Pancreas (tissue), 10 donors: ENCODE measurements at regions not wholly inside any gene's neighbourhood (a gene's known extent, or its start where the extent isn't known, plus 50 kb on each side); places are given as distances from the start of the nearest gene placed in this dataset.

Experiments used
- ATAC-seq, 4 donors: fragments of 200-7000 bp; cut with Tn5 transposase; one replicate each; pipeline versions ENCODE4 v1.8.0 to v1.9.1; 2020; ENCODE audit warnings: mild to moderate bottlenecking in 4 of 4, moderate library complexity in 4 of 4
- DNase-seq, 6 donors: peaks; one replicate each; pipeline ENCODE4 v3.0.0-alpha.2; 2020
- FAIRE-seq: peaks from 2 replicates; lab custom pipeline; 2012; peaks lifted over from hg19 to GRCh38; lab: Jason Lieb, UNC
- H3K27ac ChIP-seq, 4 donors: fragments of 200-600 bp; sonication (generic); 1 replicate in 3 of 4; 2 replicates in 1 of 4; pipeline versions ENCODE4 v1.5.0 to v1.8.0; 2020
- H3K27me3 ChIP-seq, 4 donors: fragments of 200-600 bp; one replicate each; pipeline ENCODE4 v1.8.0; 2021
- H3K36me3 ChIP-seq, 3 donors: fragments of 200-600 bp; sonication (generic) in 1 of 3; one replicate each; pipeline versions ENCODE4 v1.5.0 to v1.8.0; 2020 to 2021
- H3K4me1 ChIP-seq, 3 donors: fragments of 200-600 bp; one replicate each; pipeline ENCODE4 v1.8.0; 2021
- H3K4me3 ChIP-seq, 4 donors: fragments of 200-600 bp; sonication (generic) in 2 of 4; one replicate each; pipeline versions ENCODE4 v1.5.0 to v1.8.0; 2020 to 2021
- H3K9me3 ChIP-seq, 4 donors: fragments of 200-600 bp; one replicate each; pipeline ENCODE4 v1.8.0; 2021
- CTCF ChIP-seq, 4 donors: fragments of 200-600 bp; sonication (generic) in 3 of 4; IDR thresholded peaks; one replicate each; pipeline versions ENCODE4 v1.5.0 to v1.8.0; 2021; ENCODE audit warnings: antibody characterized with exemption in 4 of 4
- WGBS, 2 donors: extraction: QIAGEN DNeasy Blood & Tissue Kit; methylation state at CpG; one replicate each; pipeline ENCODE4 v1.1.7; 2013; 5-methylcytosine and 5-hydroxymethylcytosine counted together
- intact Hi-C, 3 donors: fragments of 100-400 bp; cut with DNase I; formaldehyde crosslinking; loops; one replicate each; pipeline versions ENCODE4 v1.11.1 to v1.14.2; 2022
- donor health status: healthy with polysubstance abuse.
- donor health status: DM: no; HTN: no; CAD: no; lungs with moderate emphysema.
- donor health status: DM: no; HTN: no; CAD: no.
- donor health status: control.
- donor health status: control.
- donor health status: Bipolar disorder and iron deficiency.
- donor health status: DM: yes; HTN: yes; CAD: no.
- donor health status: DM: no; HTN: no; CAD: no.
- donor health status: DM: no; HTN: no; CAD: no.
- donor health status: DM: yes; HTN: yes; CAD: no.

- WGBS, 2 donors: 78 to 91% methylated on average over 3 of the region's 3 CpGs
- FAIRE-seq (no peak), DNase-seq (no peak), ATAC-seq (no peak)
- H3K36me3 ChIP-seq: no peaks in the 10 kb centered on the region
- no peaks in the 10 kb centered on the region for H3K4me1 ChIP-seq
- no peak overlapping the region for H3K4me3 ChIP-seq
- no peak overlapping the region for H3K27ac ChIP-seq
- no peaks in the 10 kb centered on the region for H3K27me3 ChIP-seq
- intact Hi-C loops: no loop called here
- no peaks in the 10 kb centered on the region for H3K9me3 ChIP-seq
- no peak for TF ChIP-seq CTCF (IDR thresholded peaks at IDR 0.05)
Measured at GRCh38 chr13:44703371-44703770, 127.2 kb upstream of the TSC22D1 start.

- H3K4me1 ChIP-seq: no peaks in the 10 kb centered on the region
- H3K4me3 ChIP-seq: no peak overlapping the region
- H3K36me3 ChIP-seq: no peaks in the 10 kb centered on the region
- DNase-seq: no peak
- no peak for TF ChIP-seq CTCF (IDR thresholded peaks at IDR 0.05)
- no peaks in the 10 kb centered on the region for H3K9me3 ChIP-seq
- H3K27ac ChIP-seq: no peak overlapping the region
- WGBS, 2 donors: 67 to 74% methylated on average over 7 of the region's 7 CpGs
- no peaks in the 10 kb centered on the region for H3K27me3 ChIP-seq
- ATAC-seq: peak in 1 of 4 donors; percentile 20
- intact Hi-C loops: no loop called here
- FAIRE-seq: no peak
Measured at GRCh38 chr13:44698066-44698465, 121.9 kb upstream of the TSC22D1 start.

- ATAC-seq: no peak
- DNase-seq: no peak
- H3K27me3 ChIP-seq: no peaks in the 10 kb centered on the region
- H3K9me3 ChIP-seq: no peaks in the 10 kb centered on the region
- no peak for TF ChIP-seq CTCF (IDR thresholded peaks at IDR 0.05)
- intact Hi-C loops: no loop called here
- FAIRE-seq: no peak
- H3K4me3 ChIP-seq: no peak overlapping the region
- H3K27ac ChIP-seq: no peak overlapping the region
- H3K36me3 ChIP-seq: no peaks in the 10 kb centered on the region
- H3K4me1 ChIP-seq: no peaks in the 10 kb centered on the region
- 58 to 63% methylated on average over 1 of the region's 1 CpG for WGBS, 2 donors
Measured at GRCh38 chr13:44697058-44697457, 120.9 kb upstream of the TSC22D1 start.

- Histone ChIP-seq H3K27ac (no peak overlapping the region), H3K36me3 (no peaks in the 10 kb centered on the region), H3K4me1 (no peaks in the 10 kb centered on the region), H3K4me3 (no peak overlapping the region), H3K9me3 (no peaks in the 10 kb centered on the region), H3K27me3 (no peaks in the 10 kb centered on the region)
- no peak for TF ChIP-seq CTCF (IDR thresholded peaks at IDR 0.05)
- DNase-seq (no peak), FAIRE-seq (no peak), ATAC-seq (no peak)
- intact Hi-C loops: no loop called here
- 68 to 70% methylated on average over 2 of the region's 2 CpGs for WGBS, 2 donors
Measured at GRCh38 chr13:44695520-44695919, 119.4 kb upstream of the TSC22D1 start.

- Histone ChIP-seq H3K4me3 (no peak overlapping the region), H3K9me3 (no peaks in the 10 kb centered on the region), H3K27me3 (no peaks in the 10 kb centered on the region), H3K36me3 (no peaks in the 10 kb centered on the region), H3K27ac (no peak overlapping the region), H3K4me1 (no peaks in the 10 kb centered on the region)
- TF ChIP-seq CTCF (IDR thresholded peaks at IDR 0.05): no peak
- DNase-seq: no peak
- WGBS, 2 donors: 61% methylated on average over 6 of the region's 6 CpGs
- ATAC-seq: no peak
- intact Hi-C loops: no loop called here
- no peak for FAIRE-seq
Measured at GRCh38 chr13:44694842-44695241, 118.7 kb upstream of the TSC22D1 start.
